ENCODE measurements at regions not wholly inside any gene's neighbourhood (a gene's known extent, or its start where the extent isn't known, plus 50 kb on each side); places are given as distances from the start of the nearest gene placed in this dataset.

GRCh38 chr14:76923431-76924370, 97.5 kb downstream of the LRRC74A start:
- H3K36me3 Mint-ChIP-seq (ENCODE audit: low read depth), result no peaks in the 10 kb centered on the region
- H3K27me3 Mint-ChIP-seq, result no peaks in the 10 kb centered on the region
- H3K27ac Mint-ChIP-seq, result no peak overlapping the region
- no peak overlapping the region for H3K4me3 Mint-ChIP-seq
- no peaks in the 10 kb centered on the region for H3K9me3 Mint-ChIP-seq
- peaks cover 85% of the 10 kb centered on the region for H3K4me1 Mint-ChIP-seq (ENCODE audit: low read depth)

DNA sequence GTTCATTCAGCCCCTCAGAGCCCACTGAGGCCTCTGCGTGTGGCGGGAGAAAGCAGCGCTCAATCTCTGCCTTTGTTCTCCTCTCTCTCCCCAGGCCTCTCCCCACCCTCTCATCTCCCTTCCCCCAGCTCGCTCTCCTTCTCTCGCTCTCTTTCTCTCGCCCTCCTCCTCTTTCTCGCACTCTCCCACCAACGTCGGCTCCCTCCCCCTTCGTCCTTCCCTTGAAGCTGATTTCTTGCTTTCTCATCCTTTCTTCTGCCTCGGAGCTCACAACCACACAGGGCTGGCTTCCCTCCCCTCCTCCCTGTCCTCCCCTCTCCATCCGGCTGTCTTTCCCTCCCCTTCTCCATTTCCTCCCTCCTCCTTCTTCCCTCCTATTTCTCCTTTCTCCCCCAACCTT, 96.4 kb downstream of the LRRC74A start:
- Mint-ChIP-seq H3K4me3 (no peak overlapping the region), H3K27ac (no peak overlapping the region), H3K27me3 (no peaks in the 10 kb centered on the region), H3K4me1 (ENCODE audit: low read depth) (peaks cover 87% of the 10 kb centered on the region), H3K36me3 (ENCODE audit: low read depth) (no peaks in the 10 kb centered on the region), H3K9me3 (no peaks in the 10 kb centered on the region)

DNA sequence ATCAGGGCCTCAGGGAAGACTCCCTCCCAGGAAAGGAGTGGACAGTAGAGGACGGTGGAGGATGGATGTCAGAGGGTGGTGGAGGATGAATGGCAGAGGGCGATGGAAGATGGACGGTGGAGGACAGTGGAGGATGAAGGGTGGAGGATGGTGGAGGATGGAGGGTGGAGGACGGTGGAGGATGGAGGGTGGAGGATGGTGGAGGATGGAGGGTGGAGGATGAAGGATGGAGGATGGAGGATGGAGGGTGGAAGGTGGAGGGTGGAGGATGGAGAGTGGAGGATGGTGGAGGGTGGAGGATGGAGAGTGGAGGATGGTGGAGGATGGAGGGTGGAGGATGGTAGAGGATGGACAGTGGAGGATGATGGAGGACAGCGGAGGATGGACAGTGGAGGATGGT, 95.9 kb downstream of the LRRC74A start:
- no peaks in the 10 kb centered on the region for H3K9me3 Mint-ChIP-seq
- H3K4me3 Mint-ChIP-seq, result no peak overlapping the region
- no peaks in the 10 kb centered on the region for H3K27me3 Mint-ChIP-seq
- no peaks in the 10 kb centered on the region for H3K36me3 Mint-ChIP-seq (ENCODE audit: low read depth)
- H3K27ac Mint-ChIP-seq, result no peak overlapping the region
- peaks cover 82% of the 10 kb centered on the region for H3K4me1 Mint-ChIP-seq (ENCODE audit: low read depth)

- Mint-ChIP-seq H3K27ac (peak overlapping the region; percentile 7), H3K36me3 (ENCODE audit: low read depth) (no peaks in the 10 kb centered on the region), H3K4me3 (no peak overlapping the region), H3K4me1 (ENCODE audit: low read depth) (peaks cover 72% of the 10 kb centered on the region), H3K9me3 (no peaks in the 10 kb centered on the region), H3K27me3 (no peaks in the 10 kb centered on the region)
Measured at GRCh38 chr14:76921088-76921399, 94.8 kb downstream of the LRRC74A start.

- H3K4me3 Mint-ChIP-seq, result peak overlapping the region; percentile 48
- peak overlapping the region; percentile 83 for H3K27ac Mint-ChIP-seq
- peaks cover 66% of the 10 kb centered on the region for H3K4me1 Mint-ChIP-seq (ENCODE audit: low read depth)
- H3K27me3 Mint-ChIP-seq, result no peaks in the 10 kb centered on the region
- no peaks in the 10 kb centered on the region for H3K36me3 Mint-ChIP-seq (ENCODE audit: low read depth)
- H3K9me3 Mint-ChIP-seq, result no peaks in the 10 kb centered on the region
Measured at GRCh38 chr14:76920331-76921087, 94.3 kb downstream of the LRRC74A start.

DNA sequence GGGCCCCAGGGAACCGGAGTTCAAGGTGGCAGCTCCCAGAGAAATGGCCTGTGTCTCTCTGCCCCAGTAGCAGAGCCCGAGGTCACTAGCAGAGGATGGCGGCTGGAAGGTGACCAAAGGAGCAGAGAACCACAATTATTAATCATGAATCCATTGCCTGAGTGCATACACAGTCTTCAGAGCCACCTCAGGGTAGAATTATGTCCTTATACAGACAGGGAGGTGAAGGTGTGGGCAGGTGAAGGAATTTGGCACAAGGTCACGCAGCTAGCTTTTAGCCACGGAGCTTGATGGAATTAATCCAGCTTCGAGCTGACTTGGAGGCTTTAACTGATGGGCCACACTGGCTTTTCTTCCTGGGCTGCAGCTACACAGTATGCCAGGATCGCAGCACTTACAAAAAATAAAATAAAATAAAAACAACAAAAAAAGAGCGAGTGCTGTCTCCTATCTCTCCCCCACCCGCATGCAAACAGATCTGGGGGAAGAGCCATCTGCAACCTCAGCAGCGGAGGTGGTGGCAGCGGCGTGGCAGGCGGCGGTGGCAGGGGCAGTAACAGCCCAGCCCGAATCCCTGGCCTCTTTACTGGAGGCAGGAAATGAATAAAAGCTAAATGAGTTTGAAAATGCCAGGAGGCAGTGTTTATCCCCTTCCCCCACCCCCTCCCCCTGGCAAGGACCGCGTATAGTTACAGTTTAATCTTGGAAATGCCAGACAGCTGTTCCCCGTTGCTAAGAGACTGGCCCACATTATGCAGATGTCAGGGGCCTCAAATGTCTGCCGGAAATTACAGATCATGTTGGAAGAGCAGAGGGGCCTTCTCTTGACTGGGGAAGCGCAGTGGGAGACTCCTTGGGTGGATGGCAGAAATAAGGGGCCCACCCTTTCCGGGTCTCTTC, 93.5 kb downstream of the LRRC74A start:
- Mint-ChIP-seq H3K4me3 (peak overlapping the region; percentile 48), H3K36me3 (ENCODE audit: low read depth) (no peaks in the 10 kb centered on the region), H3K9me3 (no peaks in the 10 kb centered on the region), H3K27me3 (no peaks in the 10 kb centered on the region), H3K27ac (peak overlapping the region; percentile 83), H3K4me1 (ENCODE audit: low read depth) (peaks cover 59% of the 10 kb centered on the region)

Data from stimulated activated naive CD8-positive, alpha-beta T cell treated with anti-CD3 and anti-CD28 coated beads, Interleukin-15, Interleukin-2, amounts not matched to agents 100 ng/mL and 50 ng/mL, for 24 hours (primary cell).